A549 (cell line): ENCODE measurements at regions not wholly inside any gene's neighbourhood (a gene's known extent, or its start where the extent isn't known, plus 50 kb on each side); places are given as distances from the start of the nearest gene placed in this dataset.
"Not testable (repeated sequence)": the region's sequence is repeated elsewhere in the genome, so short reads cannot be mapped to it uniquely, and the experiment has no call there.

Source experiments
- ATAC-seq, 2 experiments: fragments of 200-7000 bp in 1 of 2; fragments of >200 bp in 1 of 2; cut with Nextera tagmentation in 1 of 2; cut with Tn5 transposase in 1 of 2; 3 replicates each; pipeline versions ENCODE4 v1.8.0 to v1.9.1; 2018 to 2020; ENCODE audit warnings: mild to moderate bottlenecking in 1 of 2, moderate library complexity in 1 of 2
- CTCF ChIA-PET: fragments of 300-600 bp; sonication (Branson Sonifier 250); formaldehyde crosslinking; extraction: SDS; loops from one replicate; lab custom pipeline; 2021; ENCODE audit warnings: antibody characterized with exemption, inconsistent platforms; lab: Yijun Ruan, JAX
- POLR2A ChIA-PET: fragments of 350-600 bp; formaldehyde crosslinking; extraction: SDS; loops from one replicate; lab custom pipeline; 2021; ENCODE audit warnings: antibody characterized with exemption, inconsistent platforms; lab: Yijun Ruan, JAX
- DNase-seq, 2 experiments: peaks; one replicate each; pipeline versions ENCODE4 v3.0.0 to v3.0.0-alpha.2; 2011 to 2016; ENCODE audit warnings: low read depth in 1 of 2, low spot score in 1 of 2
- FAIRE-seq: peaks from 2 replicates; lab custom pipeline; 2011; peaks lifted over from hg19 to GRCh38; lab: Jason Lieb, UNC
- H3K27ac ChIP-seq, 2 experiments: fragments of >200 bp; sonication (Bioruptor Twin); formaldehyde crosslinking; 3 replicates each; pipeline ENCODE4 v1.5.1; 2016 to 2017
- H3K4me1 ChIP-seq: fragments of >200 bp; sonication (Bioruptor Twin); formaldehyde crosslinking; 3 replicates; pipeline ENCODE4 v1.6.1; 2016
- H3K4me2 ChIP-seq: fragments of >200 bp; sonication (Bioruptor Twin); formaldehyde crosslinking; 3 replicates; pipeline ENCODE4 v1.6.1; 2016
- H3K4me3 ChIP-seq: fragments of >200 bp; sonication (Bioruptor Twin); formaldehyde crosslinking; 3 replicates; pipeline ENCODE4 v1.5.1; 2016
- H3K9me3 ChIP-seq: fragments of >200 bp; sonication (Bioruptor Twin); formaldehyde crosslinking; 3 replicates; pipeline ENCODE4 v1.6.1; 2016
- CEBPB ChIP-seq, 2 experiments: fragments of >200 bp in 1 of 2; sonication (Bioruptor Twin) in 1 of 2; formaldehyde crosslinking in 1 of 2; IDR thresholded peaks; 2 replicates each; pipeline ENCODE4 v1.6.1; 2012 to 2016
- CHD2 ChIP-seq: fragments of 150-350 bp; IDR thresholded peaks from 2 replicates; pipeline ENCODE4 v1.6.1; 2014; ENCODE audit warnings: low read length; ENCODE audit not compliant: partially characterized antibody
- ELK1 ChIP-seq: fragments of 150-350 bp; IDR thresholded peaks from 2 replicates; pipeline ENCODE4 v1.6.1; 2014; ENCODE audit warnings: low read depth, mild to moderate bottlenecking, low read length
- EP300 ChIP-seq, 2 experiments: fragments of >200 bp; sonication (Bioruptor Twin); formaldehyde crosslinking; IDR thresholded peaks; 2 replicates in 1 of 2; 3 replicates in 1 of 2; pipeline ENCODE4 v1.6.1; 2016 to 2017
- ESRRA ChIP-seq: fragments of 150-350 bp; IDR thresholded peaks from 2 replicates; pipeline ENCODE4 v1.6.1; 2014; ENCODE audit warnings: mild to moderate bottlenecking, low read length, borderline replicate concordance
- FOSB ChIP-seq: fragments of 250-450 bp; sonication (Bioruptor Pico); IDR thresholded peaks from 2 replicates; pipeline ENCODE4 v1.5.0; 2020; ENCODE audit warnings: mild to moderate bottlenecking, moderate library complexity
- HDAC2 ChIP-seq: fragments of 200-600 bp; sonication (generic); IDR thresholded peaks from 2 replicates; pipeline ENCODE4 v1.6.1; 2016
- HES2 ChIP-seq: fragments of >200 bp; sonication (Bioruptor Twin); formaldehyde crosslinking; IDR thresholded peaks from 2 replicates; pipeline ENCODE4 v1.6.1; 2016
- HEYL ChIP-seq: fragments of 250-450 bp; sonication (Bioruptor Pico); IDR thresholded peaks from 2 replicates; pipeline ENCODE4 v1.8.0; 2021; ENCODE audit warnings: mild to moderate bottlenecking, moderate library complexity
- HMGXB4 ChIP-seq: fragments of 250-450 bp; sonication (Bioruptor Pico); IDR thresholded peaks from 2 replicates; pipeline ENCODE4 v1.5.0; 2021; ENCODE audit warnings: mild to moderate bottlenecking, moderate library complexity, borderline replicate concordance
- HOXA7 ChIP-seq: fragments of 250-450 bp; sonication (Bioruptor Pico); IDR thresholded peaks from 2 replicates; pipeline ENCODE4 v1.5.0; 2020; ENCODE audit warnings: mild to moderate bottlenecking, moderate library complexity
- HOXB5 ChIP-seq: fragments of 250-450 bp; sonication (Bioruptor Pico); IDR thresholded peaks from 2 replicates; pipeline ENCODE4 v1.5.0; 2020; ENCODE audit warnings: mild to moderate bottlenecking, moderate library complexity
- JUN ChIP-seq, 2 experiments: fragments of >200 bp; sonication (Bioruptor Twin); formaldehyde crosslinking; IDR thresholded peaks; 2 replicates in 1 of 2; 3 replicates in 1 of 2; pipeline ENCODE4 v1.6.1; 2016 to 2017
- JUNB ChIP-seq: fragments of >200 bp; sonication (Bioruptor Twin); formaldehyde crosslinking; IDR thresholded peaks from 2 replicates; pipeline ENCODE4 v1.6.1; 2016
- KDM5A ChIP-seq: fragments of 200-600 bp; sonication (generic); IDR thresholded peaks from 2 replicates; pipeline ENCODE4 v1.6.1; 2016; ENCODE audit warnings: antibody characterized with exemption, mild to moderate bottlenecking
- MAFK ChIP-seq: fragments of 450-650 bp; IDR thresholded peaks from 2 replicates; pipeline ENCODE4 v1.6.1; 2014; ENCODE audit not compliant: partially characterized antibody
- MAZ ChIP-seq: fragments of 150-350 bp; IDR thresholded peaks from 2 replicates; pipeline ENCODE4 v1.6.1; 2014; ENCODE audit warnings: antibody characterized with exemption, low read depth, low read length, borderline replicate concordance
- NFE2L2 ChIP-seq: fragments of 150-350 bp; conservative IDR thresholded peaks from 2 replicates; pipeline ENCODE4 v1.6.1; 2014; ENCODE audit warnings: low read length
- NPAS2 ChIP-seq: fragments of 250-450 bp; sonication (Bioruptor Pico); IDR thresholded peaks from 2 replicates; pipeline ENCODE4 v1.8.0; 2022; ENCODE audit warnings: mild to moderate bottlenecking, moderate library complexity, borderline replicate concordance
- RCOR1 ChIP-seq: fragments of 150-350 bp; IDR thresholded peaks from 2 replicates; pipeline ENCODE4 v1.6.1; 2014; ENCODE audit warnings: antibody characterized with exemption, low read length, low read depth
- RFX5 ChIP-seq: fragments of 450-650 bp; IDR thresholded peaks from 2 replicates; pipeline ENCODE4 v1.7.1; 2014; ENCODE audit warnings: antibody characterized with exemption, mild to moderate bottlenecking, moderate library complexity
- RNF2 ChIP-seq: fragments of 200-600 bp; sonication (generic); IDR thresholded peaks from 2 replicates; pipeline ENCODE4 v1.6.1; 2016; ENCODE audit warnings: low read depth, mild to moderate bottlenecking, antibody characterized with exemption, moderate library complexity, borderline replicate concordance
- SMC3 ChIP-seq: fragments of >200 bp; sonication (Bioruptor Twin); formaldehyde crosslinking; IDR thresholded peaks from 3 replicates; pipeline ENCODE4 v1.6.1; 2018; ENCODE audit warnings: inconsistent platforms
- SREBF2 ChIP-seq: fragments of 450-650 bp; IDR thresholded peaks from 2 replicates; pipeline ENCODE4 v1.6.1; 2014; ENCODE audit warnings: mild to moderate bottlenecking, moderate library complexity
- TFCP2L1 ChIP-seq: fragments of 250-450 bp; sonication (Bioruptor Pico); IDR thresholded peaks from 2 replicates; pipeline ENCODE4 v1.5.0; 2021; ENCODE audit warnings: mild to moderate bottlenecking
- TP53 ChIP-seq: fragments of 250-450 bp; sonication (Bioruptor Pico); IDR thresholded peaks from 2 replicates; pipeline ENCODE4 v1.5.0; 2021; ENCODE audit warnings: mild to moderate bottlenecking, moderate library complexity
- ZSCAN20 ChIP-seq: fragments of 250-450 bp; sonication (Bioruptor Pico); IDR thresholded peaks from 2 replicates; pipeline ENCODE4 v1.8.0; 2022; ENCODE audit warnings: mild to moderate bottlenecking, moderate library complexity
- WGBS: methylation state at CpG from one replicate; pipeline ENCODE4 v1.1.6; 2017; ENCODE audit errors: missing lambda C conversion rate; 5-methylcytosine and 5-hydroxymethylcytosine counted together
- TF ChIP-seq, protein P1 (sequence below): IDR thresholded peaks from 2 replicates; pipeline ENCODE4 v1.6.1; 2012
- TF ChIP-seq, protein P2 (sequence below): IDR thresholded peaks from 2 replicates; pipeline ENCODE4 v1.6.1; 2012; ENCODE audit warnings: low read depth, borderline replicate concordance

DNA sequence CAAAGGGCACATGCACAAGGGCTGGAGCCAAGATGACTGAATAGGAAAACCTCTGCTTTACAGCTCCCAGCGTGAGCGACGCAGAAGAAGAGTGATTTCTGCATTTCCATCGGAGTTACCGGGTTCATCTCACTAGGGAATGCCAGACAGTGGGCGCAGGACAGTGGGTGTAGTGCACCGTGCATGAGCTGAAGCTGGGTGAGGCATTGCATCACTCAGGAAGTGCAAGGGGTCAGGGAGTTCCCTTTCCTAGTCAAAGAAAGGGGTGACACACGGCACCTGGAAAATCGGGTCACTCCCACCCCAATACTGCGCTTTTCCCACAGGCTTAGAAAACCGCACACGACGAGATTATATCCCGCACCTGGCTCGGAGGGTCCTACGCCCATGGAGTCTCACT, 64.5 kb upstream of the HTR1E start:
- H3K4me3 ChIP-seq, H3K27ac ChIP-seq, ATAC-seq, H3K4me2 ChIP-seq, POLR2A ChIA-PET, CTCF ChIA-PET, FAIRE-seq, H3K4me1 ChIP-seq, H3K9me3 ChIP-seq, DNase-seq: not testable (repeated sequence)
- whole genome bisulfite sequencing: 40% methylated on average over 5 of the region's 16 CpGs

- H3K4me1 ChIP-seq: no peaks in the 10 kb centered on the region
- DNase-seq: no peak
- no peak overlapping the region for H3K4me3 ChIP-seq
- no peak overlapping the region for H3K27ac ChIP-seq
- no peak for FAIRE-seq
- H3K4me2 ChIP-seq: no peak overlapping the region
- 0% methylated on average over 1 of the region's 1 CpG for WGBS
- ATAC-seq: no peak
- ChIA-PET POLR2A (no interaction called here), CTCF (no interaction called here)
- TF ChIP-seq HOXB5 (CRISPR knock-in tag): no peak
- no peak for TF ChIP-seq MAZ
- TF ChIP-seq JUN (IDR thresholded peaks at IDR 0.05): no peak
- TF ChIP-seq HES2: no peak
- no peak for TF ChIP-seq NPAS2 (CRISPR knock-in tag)
- no peak for TF ChIP-seq TP53
- no peak for TF ChIP-seq ZSCAN20 (CRISPR knock-in tag)
- TF ChIP-seq HMGXB4: no peak
- TF ChIP-seq MAFK: no peak
- TF ChIP-seq KDM5A: no peak
- no peak for TF ChIP-seq FOSB (CRISPR knock-in tag)
- TF ChIP-seq RFX5: no peak
- TF ChIP-seq CHD2: no peak
- no peak for TF ChIP-seq NFE2L2
- no peak for TF ChIP-seq EP300 (IDR thresholded peaks at IDR 0.05)
- TF ChIP-seq TFCP2L1 (CRISPR knock-in tag): no peak
- H3K9me3 ChIP-seq: no peaks in the 10 kb centered on the region
Measured at GRCh38 chr6:86871681-86872080, 65.6 kb upstream of the HTR1E start.

- no peak for TF ChIP-seq HEYL
- TF ChIP-seq RNF2: no peak
- TF ChIP-seq, protein P1, sequence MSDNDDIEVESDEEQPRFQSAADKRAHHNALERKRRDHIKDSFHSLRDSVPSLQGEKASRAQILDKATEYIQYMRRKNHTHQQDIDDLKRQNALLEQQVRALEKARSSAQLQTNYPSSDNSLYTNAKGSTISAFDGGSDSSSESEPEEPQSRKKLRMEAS: no peak
- no peak for TF ChIP-seq HDAC2
- no peak for TF ChIP-seq JUN (IDR thresholded peaks at IDR 0.05)
- TF ChIP-seq SREBF2: no peak
- no peak for TF ChIP-seq RCOR1
- no peak overlapping the region for H3K27ac ChIP-seq
- H3K9me3 ChIP-seq: no peaks in the 10 kb centered on the region
- no peak overlapping the region for H3K4me3 ChIP-seq
- ChIA-PET CTCF (no interaction called here), POLR2A (no interaction called here)
- FAIRE-seq (no peak), DNase-seq (no peak), ATAC-seq (no peak)
- no peaks in the 10 kb centered on the region for H3K4me1 ChIP-seq
- 0% methylated on average over 1 of the region's 1 CpG for WGBS
- no peak overlapping the region for H3K4me2 ChIP-seq
Measured at GRCh38 chr6:86869500-86869899, 67.8 kb upstream of the HTR1E start.

DNA sequence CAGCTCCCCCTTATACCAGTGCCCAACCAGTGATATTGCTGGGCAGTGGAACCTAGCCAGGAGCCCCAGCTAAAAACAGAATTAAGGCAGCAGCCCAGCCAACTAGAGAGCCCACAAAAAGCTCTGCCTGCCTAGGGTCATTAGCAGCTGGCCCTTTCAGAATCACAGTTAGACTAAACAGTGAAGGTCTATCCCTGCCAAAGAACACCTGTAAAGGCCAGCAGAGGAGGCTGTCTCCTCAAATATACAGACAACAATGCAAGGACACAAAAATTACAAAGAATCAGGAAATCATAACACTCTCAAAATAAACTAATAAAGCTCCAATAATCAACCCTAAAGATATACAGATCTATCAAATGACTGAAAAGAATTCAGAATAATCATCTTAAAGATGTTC, 77.8 kb upstream of the HTR1E start:
- POLR2A ChIA-PET: no interaction called here
- CTCF ChIA-PET: interaction anchor here (0.7 to 0.9 kb wide), 2 partner anchors 77 to 79 kb away, joined by 3 to 5 read pairs; no protein-coding TSS in a partner anchor
- Histone ChIP-seq H3K4me2 (no peak overlapping the region), H3K27ac (no peak overlapping the region), H3K9me3 (no peaks in the 10 kb centered on the region)
- no peak for FAIRE-seq
- TF ChIP-seq CEBPB (IDR thresholded peaks at IDR 0.05) (no peak), JUNB (no peak), ESRRA (no peak), SMC3 (no peak), RCOR1 (no peak), HOXA7 (no peak), ELK1 (no peak), NPAS2 (CRISPR knock-in tag) (no peak), HDAC2 (no peak), EP300 (IDR thresholded peaks at IDR 0.05) (no peak)
- TF ChIP-seq, protein P2, sequence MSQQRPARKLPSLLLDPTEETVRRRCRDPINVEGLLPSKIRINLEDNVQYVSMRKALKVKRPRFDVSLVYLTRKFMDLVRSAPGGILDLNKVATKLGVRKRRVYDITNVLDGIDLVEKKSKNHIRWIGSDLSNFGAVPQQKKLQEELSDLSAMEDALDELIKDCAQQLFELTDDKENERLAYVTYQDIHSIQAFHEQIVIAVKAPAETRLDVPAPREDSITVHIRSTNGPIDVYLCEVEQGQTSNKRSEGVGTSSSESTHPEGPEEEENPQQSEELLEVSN: no peak
- TF ChIP-seq, all 56 proteins: peak for 0
- ATAC-seq: no peak
- no peak for DNase-seq
- Histone ChIP-seq H3K4me3 (no peak overlapping the region), H3K4me1 (no peaks in the 10 kb centered on the region)
